MV-4-11 (cell line): ENCODE measurements at regions not wholly inside any gene's neighbourhood (a gene's known extent, or its start where the extent isn't known, plus 50 kb on each side); places are given as distances from the start of the nearest gene placed in this dataset.
"Not testable (repeated sequence)": the region's sequence is repeated elsewhere in the genome, so short reads cannot be mapped to it uniquely, and the experiment has no call there.

Source experiments
- DNase-seq: peaks from one replicate; lab custom pipeline; 2025; lab: John Stamatoyannopoulos, UW

DNA sequence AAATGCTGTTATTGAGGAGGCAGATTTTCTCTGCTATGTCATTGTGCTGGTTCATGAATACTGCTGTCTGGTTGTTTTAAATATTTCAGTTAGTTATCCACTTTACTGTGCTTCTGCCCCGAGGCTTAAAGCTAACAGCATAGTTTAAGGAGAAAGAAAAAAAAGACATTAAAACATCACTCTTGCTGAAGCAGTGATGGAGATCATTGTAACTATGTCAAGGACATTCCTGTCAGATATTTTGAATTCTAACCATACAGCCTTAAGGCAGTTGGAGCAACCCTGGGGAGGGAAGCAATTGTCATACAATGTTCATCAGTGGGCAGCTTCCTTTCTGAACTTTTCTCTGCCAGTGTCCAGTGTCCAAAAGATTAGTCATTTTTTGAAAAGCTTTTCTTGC, 199.0 kb upstream of the DDX53 start:
- no peak for DNase-seq

GRCh38 chrX:22803353-22803752, 196.4 kb upstream of the DDX53 start:
- DNase-seq, result no peak

GRCh38 chrX:22810876-22811275, 188.9 kb upstream of the DDX53 start:
- no peak for DNase-seq

- no peak for DNase-seq
Measured at GRCh38 chrX:22818061-22818460, 181.7 kb upstream of the DDX53 start.

DNA sequence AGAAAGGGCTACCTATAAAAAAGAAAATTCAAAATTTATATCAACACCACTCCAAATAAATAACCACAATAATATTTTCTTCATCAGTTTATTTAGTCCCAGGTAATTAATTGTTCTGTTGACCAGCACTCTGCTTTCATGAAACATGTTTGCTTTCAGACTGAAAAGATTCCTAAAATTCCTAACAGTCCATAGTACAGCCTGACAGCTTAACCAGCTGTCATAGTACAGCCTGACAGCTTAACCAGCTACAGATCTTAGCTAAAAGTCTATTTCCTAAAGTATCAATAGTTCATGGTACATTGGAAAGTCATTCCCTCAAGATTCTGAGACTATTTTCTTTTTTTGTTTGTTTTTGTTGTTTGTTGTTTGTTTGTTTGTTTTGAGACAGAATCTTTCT, 144.1 kb upstream of the DDX53 start:
- DNase-seq, result no peak

GRCh38 chrX:22859642-22860041, 140.1 kb upstream of the DDX53 start:
- DNase-seq, result no peak

DNA sequence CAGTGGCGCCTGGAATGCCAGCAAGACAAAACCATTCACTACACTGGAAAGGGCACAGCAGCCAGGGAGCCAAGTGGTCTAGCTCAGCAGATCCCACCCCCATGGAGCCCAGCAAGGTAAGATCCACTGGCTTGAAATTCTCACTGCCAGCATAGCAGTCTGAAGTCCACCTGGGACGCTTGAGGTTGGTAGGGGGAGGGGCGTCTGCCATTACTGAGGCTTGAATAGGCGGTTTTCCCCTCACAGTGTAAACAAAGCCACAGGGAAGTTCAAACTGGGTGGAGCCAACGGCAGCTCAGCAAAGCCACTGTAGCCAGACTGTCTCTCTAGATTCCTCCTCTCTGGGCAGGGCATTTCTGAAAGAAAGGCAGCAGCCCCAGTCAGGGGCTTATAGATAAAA, 133.0 kb upstream of the DDX53 start:
- DNase-seq, result not testable (repeated sequence)

- no peak for DNase-seq
Measured at GRCh38 chrX:22882543-22882942, 117.2 kb upstream of the DDX53 start.

DNA sequence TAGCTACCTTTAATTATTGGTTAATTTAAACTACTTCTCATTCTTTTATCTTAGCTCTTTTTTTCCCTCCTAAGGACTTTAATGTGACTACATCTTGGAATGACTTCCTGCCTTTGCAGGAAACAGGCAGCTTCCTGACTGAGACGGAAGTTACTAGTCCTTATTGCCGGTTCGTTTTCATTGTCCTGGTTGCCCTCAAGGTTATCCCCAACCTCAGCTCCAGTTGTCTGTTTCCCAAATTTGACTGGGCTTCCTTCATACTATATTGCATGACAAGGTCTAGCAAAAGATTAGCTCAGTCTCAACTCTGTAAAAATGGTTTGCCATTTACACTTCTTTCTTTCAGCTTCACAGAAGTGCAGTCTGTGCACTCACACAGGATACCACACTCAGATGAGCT, 109.9 kb upstream of the DDX53 start:
- DNase-seq, result no peak

DNA sequence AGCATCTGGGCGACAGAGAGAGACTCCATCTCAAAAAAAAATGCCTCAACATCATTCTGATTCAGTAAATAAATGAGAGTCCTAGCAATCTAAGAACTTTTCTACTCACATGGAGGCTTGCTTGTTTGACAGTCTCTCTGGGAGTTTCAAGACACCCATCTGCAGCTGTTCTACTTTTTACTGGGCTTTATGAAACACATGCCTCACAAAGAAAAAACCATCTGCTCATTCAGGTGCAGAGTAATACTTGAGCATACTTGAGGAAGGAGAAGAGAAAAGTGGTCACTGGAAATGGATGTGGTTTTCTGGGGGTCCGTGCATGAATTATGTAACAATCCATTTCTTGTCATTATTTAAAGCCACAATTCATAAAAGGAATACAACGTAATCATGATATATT, 87.1 kb upstream of the DDX53 start:
- peak; percentile 17 for DNase-seq

- DNase-seq, result peak; percentile 81
Measured at GRCh38 chrX:22922961-22923360, 76.8 kb upstream of the DDX53 start.

DNA sequence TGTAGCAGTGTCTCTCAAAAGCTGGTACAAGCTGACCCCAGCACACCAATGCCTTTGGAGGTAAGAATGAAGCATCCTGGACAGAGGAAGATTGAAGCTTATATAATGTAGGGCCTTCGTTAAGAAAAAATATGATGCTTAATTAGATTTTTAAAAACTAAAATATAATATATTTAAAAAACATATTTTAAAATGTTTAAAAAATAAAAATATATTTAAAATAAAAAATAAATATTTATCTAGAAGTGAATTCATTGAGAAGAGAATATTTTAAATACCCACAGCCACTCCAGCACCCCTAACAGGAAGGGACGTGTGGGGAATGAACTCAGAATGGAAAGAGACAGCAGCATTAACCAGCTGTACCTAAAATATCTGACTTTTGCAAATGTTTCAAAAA, 65.1 kb upstream of the DDX53 start:
- DNase-seq, result no peak

GRCh38 chrX:22944945-22945344, 54.8 kb upstream of the DDX53 start:
- DNase-seq, result no peak
